Left renal cortex interstitium (tissue), 4 donors: ENCODE measurements at regions not wholly inside any gene's neighbourhood (a gene's known extent, or its start where the extent isn't known, plus 50 kb on each side); places are given as distances from the start of the nearest gene placed in this dataset.

Source experiments
- DNase-seq, 4 donors: peaks; one replicate each; pipeline ENCODE4 v3.0.0-alpha.2; 2013; ENCODE audit warnings: low read depth in 4 of 4, low spot score in 2 of 4, missing footprints in 1 of 4

DNA sequence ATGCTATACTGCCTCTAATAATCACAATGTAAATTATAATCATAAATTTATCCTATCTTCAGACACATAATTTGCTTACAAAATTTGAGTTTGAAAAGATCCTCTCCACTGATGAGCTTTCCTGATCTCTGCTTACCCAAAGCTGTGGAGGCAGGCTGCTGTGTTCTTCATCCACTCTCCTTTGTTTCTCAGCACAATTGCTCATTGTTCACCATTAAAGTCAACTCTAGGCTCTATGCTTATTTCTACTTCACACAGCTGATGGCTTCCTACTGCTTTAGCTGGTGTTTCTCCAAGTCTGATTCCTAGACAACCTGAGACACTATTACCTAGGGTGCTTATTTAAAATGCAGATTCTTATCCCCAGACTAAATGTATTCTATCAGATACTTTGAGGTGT is 319.7 kb downstream of the PCDH18 start:
- no peak for DNase-seq

DNA sequence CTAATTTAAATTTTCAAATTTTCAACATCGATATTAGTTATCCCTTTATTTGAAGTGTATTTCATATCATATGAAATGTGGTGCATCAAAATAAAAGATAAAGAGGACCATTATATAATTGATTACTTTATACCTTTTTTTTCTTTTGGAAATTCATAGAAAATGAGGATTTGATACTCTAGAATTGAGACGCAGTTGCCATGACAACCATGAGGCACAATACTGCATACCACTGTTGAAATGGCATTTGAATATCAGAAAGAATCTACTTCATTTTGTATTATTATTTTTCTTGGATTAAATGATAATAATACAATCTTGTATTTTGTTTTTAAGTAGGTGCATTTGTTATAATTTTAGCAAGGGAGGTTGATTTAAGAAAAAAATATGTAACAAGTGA is 323.1 kb downstream of the PCDH18 start:
- no peak for DNase-seq

DNA sequence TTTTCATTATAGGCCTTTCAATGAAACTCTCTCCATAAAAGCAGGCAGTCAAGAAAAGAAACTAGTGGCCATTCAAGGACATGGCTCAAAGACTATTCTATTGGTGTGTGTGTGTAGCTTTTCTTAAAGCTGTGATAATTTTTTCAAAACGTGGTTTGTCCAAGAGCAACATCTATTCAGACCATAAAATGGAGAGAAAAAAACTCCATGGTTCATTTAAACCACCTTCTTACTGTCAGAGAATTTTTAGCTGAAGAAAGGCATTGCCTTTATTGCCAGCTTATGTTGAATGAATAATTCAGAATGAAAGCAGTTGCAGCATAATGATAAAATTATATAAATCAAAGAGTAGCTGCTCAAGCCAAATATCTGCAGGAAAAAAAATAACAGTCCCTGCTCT is 325.5 kb downstream of the PCDH18 start:
- no peak for DNase-seq

DNA sequence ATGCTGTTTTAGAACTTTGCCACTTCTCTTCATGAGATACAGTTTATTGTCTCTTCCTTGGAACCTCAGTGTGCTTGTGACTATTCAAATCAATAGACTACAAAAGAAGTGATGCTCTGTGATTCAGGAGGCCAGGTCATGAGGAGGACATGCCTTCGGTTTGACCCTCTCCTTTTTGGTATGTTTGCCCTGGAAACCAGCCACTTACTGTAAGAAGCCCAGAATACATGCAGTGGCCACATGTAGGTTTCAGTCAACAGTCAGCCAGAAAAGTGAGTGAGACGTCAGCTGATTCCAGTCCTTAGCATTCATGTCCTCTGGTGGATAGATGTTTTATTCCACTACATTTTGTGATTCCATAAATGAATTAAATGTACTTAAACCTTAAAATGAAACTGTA is 328.7 kb downstream of the PCDH18 start:
- DNase-seq = no peak

DNA sequence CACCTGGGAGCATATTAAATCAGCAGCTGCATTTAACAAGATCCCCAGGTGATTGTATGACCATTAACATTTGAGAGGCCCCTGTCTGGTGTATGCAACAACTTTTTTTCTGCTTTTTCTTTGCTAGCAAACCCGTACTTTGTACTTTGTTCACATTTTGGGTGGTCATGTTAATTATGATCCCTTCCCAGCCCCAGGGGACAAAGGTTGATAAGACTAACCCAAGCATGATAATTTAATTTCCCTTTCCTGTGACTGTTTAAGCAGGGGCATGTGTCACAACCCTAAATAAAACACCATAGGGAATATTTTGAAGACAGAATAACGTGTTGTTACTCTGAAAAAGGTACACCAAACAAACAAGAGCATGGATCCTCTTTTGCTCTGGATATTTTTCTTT is 332.0 kb downstream of the PCDH18 start:
- DNase-seq = peak in 1 of 4 donors; percentile 3

DNA sequence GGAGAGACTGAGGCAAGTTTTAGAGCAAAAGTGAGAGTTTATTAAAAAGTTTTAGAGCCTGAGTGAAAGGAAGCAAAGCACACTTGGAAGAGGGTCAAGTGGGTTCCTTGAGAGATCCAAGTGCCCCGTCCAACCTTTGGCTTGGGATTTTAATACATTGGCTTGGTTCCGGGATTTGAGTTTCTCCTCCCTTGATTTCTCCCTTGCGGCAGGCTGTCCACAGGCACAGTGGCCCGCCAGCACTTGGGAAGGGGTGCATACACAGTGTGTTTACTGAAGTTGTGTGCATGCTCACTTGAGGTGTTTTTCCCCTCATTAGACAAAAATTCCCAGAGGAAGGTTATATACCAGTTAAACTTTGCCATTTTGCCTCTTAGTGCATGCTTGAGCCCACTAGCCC is 333.5 kb downstream of the PCDH18 start:
- DNase-seq = no peak

DNA sequence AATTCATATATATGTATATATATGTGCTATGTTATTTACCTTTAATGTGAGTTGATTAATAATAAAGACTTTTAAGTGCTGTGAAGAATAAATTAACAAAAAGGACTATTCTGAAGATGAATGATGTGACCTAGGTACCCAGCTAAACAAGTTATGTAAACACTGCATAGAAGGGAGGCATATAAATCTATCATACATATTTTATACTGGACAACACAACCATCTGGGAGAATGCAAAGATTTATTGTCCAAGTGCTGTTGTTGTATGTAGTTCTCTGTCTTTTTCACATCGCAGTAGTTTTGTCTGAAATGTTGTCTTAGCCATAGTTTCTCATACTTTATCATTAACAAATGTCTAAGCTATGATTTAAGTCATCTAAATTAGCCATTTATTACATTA is 337.6 kb downstream of the PCDH18 start:
- DNase-seq = no peak

DNA sequence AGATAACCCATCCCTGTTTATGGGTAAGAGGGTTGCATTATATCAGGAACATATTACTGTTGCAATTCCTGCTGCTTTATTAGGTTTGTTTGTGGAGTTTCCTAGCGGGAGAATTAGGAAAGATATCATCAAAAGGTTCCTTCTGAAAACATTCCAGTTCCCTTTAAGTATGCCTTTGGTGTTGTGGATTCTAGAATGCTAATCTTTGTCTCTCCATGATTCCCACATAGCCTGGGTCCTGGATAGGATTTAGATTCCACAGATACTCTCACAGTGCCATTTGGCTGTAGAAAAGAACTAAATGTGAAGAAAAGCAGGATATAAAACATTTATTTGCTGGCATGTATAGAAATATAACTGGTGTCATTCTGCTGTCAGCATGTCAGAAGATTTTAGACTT is 338.7 kb downstream of the PCDH18 start:
- DNase-seq = no peak

DNA sequence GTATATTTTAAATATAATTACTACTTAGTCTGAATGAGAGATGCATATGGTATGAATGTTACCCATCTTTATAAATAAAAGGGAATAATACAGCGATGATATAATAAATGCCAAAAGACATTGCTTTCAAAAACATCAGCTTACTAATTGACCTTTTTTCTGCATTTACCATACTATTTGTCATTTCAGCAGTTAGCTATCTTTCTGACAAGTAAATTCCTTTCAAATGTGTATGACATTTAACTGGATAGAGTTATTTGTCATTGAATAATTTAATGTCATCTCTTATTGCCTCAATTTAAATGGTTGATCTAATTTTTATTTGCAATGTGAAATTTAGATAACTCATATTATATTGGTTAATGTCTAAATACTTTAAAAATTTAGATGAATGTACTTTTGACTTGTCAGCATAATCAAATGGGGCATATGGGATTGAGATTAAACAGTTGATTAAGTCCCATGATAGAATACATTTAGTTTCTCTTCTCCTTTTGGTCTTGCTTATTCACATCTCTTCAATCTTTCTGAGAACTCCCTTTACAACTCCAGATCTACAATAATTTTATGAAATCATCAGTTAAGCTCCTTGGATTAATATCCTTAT is 350.9 kb downstream of the PCDH18 start:
- DNase-seq = no peak

DNA sequence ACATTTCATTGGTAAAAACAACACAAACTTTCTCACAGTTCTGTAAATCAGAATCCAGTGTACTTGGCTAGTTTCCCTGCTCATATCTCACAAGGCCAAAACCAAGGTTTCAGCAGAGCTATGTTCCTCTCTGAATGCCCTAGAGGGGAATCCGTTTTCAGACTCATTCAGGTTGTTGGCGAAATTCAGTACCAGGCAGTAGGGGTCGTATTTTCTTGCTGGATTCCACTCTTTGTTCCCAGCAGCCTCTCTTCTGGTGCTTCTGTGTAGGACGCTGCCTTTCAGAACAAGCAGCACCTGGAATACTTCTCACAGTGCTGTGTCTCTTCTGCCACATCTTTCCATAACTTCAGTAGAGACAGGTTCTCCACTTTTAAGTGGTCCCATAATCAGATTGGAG is 351.9 kb downstream of the PCDH18 start:
- no peak for DNase-seq

DNA sequence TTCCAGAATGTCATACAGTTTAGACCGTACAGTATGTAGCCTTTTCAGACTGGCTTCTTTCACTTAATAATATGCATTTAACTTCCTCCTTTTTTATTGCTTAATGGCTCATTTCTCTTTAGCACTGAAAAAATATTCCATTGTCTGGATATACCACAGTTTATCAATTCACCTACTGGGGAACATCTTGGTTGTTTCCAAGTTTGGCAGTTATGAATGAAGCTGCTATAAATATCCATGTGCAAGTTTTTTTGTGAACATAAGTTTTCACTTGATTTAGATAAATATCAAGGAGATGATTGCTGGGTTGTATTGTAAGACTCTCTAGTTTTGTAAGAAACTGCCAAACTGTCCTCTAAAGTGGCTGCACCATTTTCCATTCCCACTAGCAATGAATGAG is 375.5 kb downstream of the PCDH18 start:
- DNase-seq = no peak

DNA sequence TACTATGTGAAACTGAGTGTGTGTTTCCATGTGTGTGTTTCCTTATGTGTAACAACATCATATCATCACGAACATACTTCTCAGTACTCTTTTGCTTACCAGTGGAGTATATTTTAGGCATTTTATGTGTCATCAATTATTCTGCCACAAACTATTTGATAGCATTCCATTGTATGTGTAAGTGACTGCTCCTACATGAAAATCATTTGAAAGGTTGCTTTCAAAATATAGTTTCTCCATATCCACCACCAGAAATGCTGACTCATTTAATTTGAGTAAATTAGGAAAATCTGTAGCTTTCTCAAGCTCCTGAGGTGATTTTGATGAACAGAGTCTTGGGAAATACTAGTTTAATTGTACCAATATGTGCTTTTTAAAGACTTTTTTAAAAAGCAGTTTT is 376.2 kb downstream of the PCDH18 start:
- no peak for DNase-seq

DNA sequence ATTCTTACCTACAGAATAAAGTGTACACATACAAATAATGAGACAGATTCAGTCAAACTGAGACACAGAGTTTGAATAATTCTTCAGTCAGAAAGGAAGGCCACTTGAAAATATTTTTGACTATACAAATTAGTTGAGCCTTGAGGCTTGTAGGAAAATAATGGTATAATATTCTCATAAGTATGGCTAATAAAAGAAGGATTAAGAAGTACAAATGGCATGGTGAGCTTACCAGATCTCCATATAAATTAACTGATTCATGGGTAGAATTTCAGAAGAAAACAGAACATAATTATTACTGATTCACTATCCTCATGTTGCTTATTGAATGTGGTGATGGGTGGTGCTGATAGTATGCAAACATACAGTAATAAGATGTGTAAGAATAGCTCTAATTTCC is 401.1 kb downstream of the PCDH18 start:
- no peak for DNase-seq

DNA sequence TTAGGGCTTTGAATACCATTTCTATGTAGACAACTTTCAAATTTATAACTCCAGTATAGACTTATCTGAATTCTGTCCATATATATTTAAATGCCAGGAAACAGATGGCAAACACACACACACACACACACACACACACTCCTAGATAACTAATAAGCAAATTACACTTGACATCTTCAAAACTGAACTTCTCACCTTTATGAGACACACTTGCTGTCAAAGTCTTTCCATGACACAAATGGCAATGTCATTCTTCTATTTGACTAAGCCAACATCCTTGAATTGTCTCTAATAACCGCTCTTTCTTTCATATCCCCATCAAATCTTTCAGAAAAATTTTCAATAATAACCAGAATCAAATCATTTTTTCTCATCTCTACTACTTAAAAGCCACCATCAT is 402.4 kb downstream of the PCDH18 start:
- no peak for DNase-seq

DNA sequence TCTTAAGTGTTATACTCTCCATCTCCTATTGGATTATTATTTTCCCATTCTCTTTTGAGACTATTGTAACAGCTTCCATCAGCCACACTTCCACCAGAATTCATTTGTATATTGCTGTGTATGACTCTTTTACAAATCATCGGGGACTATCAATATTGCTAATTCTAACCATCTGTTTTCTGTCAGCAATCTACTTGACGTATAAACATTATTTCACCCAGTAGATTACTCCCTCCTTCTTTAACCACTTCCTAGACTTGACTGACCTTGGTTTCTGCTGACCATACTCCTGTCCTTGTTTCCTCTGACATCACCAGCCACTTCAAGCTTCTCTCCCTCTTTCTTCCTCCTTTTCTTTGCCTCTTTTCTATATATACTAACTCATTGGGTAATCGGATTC is 402.9 kb downstream of the PCDH18 start:
- no peak for DNase-seq

DNA sequence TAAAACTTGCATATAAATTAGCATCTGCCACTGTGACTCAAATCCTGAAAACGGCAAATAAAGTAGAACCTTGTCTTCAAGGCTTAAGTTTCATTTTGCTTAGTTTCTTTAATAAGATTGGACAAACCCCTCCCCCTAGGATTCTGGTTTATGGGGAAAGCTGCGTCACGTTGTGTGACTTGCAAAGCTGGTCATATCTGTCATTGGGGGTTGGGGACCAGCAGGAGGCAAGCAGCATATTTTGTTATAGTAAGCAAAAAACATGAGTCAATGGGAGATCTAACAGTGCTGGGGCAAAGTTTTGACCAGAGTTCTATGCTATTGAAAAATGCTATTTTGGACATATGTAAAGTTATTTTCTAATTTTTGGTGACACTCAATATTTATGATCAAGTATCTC is 407.3 kb downstream of the PCDH18 start:
- DNase-seq = no peak

DNA sequence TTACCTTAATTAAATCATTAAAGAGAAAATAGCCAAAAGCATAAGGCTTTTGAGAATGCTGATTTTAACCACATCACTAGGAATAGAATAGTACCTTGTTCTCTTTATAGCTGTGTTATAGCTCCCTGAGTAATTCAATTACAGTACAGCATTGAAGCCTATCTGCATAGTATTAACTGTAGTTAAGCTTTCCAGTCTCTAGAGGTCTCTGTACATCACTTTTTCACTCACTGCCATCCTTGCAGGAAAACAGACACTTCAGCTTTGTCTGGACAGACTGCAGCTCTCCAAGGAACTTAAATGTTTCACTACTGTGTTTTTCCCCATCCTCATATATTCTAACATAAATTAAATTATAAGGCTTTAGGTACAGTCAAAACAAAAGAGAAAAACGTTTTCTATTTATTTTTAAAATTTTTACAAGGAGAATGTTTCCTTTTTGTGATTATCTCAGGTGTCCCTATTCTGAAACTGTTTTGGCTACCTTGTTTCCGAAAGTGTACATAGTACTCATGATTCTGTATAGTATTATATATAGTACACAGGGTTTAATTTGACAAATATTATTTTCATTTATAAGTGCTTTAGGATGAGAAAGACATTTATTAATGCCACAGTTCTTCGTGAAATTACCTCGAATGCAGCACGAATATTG is 407.9 kb downstream of the PCDH18 start:
- DNase-seq = peak in 3 of 4 donors; percentile 22 to 32 (median 26)

DNA sequence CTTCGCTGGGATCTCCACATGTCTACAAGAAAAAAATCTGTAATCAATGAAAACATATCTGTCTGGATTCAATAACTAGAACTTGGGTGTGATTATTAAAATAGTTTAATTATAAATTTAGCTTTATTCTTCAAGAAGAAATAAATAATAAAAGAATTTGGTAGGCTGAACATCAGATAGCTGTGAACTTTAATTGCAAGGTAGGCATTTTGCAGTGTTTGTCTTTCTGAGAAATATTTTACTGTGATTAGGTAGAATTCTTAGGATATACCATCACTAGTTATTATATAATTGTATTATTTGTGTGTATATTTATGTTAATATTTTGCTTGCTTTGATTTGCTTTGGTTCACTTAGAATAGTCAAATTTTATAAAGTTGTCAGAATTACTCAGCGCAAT is 409.4 kb downstream of the PCDH18 start:
- DNase-seq = no peak

DNA sequence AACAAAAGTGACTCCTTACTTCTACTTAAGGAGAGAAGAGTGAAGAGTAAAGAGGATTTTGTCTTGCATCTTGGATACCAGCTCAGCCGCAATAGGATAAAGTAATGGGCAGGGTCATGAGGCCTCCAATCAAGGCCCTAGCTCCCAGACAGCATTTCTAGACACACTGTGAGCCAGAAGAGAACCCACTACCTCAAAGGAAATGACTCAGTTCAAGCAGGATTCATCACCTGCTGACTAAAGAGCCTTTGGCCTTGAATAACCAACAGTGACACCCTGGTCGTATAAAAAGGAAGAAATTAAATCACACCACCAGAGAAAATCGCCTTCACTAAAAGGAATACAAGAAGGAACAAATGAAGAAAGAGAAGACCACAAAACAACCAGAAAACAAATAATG is 416.1 kb downstream of the PCDH18 start:
- DNase-seq = no peak

DNA sequence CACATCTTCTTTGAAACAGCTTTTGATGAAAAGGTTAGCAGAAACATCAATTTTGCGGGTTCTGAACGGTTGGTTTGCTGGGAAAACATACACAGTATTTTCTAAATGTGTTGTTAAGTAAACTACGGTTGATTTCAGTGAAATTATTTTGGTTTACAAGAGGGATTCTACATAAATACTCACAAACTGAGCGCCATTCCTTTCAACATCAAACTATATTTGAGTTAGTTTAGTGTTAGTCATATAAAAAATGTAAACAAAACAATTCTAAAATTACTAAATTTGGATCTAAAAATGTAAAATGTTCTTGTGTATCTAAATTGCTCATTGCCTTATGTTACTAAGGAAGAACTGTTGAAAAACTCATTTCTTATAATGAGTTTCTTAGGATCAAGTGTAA is 425.6 kb downstream of the PCDH18 start:
- no peak for DNase-seq

DNA sequence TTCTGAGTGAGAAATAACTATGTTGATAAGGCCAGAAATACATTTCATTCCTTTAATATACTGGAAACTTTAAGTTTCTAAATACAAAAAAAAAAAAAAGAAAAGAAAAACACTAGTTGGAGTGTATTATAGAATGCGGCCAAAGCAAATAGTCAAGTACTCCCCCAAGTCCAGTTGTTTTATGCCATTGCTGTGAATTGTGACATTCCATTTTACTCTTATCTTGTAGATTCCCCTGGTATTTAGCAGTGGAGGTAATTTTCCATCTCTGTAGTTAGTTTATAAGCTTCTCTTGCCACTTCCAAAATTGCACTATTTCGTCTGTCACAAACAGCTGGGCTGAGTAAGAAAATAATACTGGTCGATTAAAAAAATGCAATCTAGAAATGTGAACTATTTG is 426.0 kb downstream of the PCDH18 start:
- DNase-seq = no peak

DNA sequence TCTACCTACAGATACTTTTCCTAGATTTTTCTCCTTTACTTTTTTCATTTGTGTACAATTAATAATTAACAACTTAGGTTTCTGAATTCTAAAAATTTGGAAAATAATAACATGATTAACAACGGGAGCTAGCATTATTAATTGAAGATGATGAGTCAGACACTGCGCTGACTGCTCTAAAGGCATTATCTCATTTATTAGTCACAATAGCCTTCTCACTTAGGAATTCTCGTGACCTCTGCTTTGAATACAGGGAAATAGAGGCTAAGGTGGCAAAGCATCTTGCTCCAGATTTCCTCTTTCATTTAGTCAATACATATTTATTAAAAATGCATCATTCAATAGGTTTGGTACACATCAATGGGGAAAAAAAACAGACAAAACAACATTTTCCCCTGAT is 441.3 kb downstream of the PCDH18 start:
- no peak for DNase-seq

DNA sequence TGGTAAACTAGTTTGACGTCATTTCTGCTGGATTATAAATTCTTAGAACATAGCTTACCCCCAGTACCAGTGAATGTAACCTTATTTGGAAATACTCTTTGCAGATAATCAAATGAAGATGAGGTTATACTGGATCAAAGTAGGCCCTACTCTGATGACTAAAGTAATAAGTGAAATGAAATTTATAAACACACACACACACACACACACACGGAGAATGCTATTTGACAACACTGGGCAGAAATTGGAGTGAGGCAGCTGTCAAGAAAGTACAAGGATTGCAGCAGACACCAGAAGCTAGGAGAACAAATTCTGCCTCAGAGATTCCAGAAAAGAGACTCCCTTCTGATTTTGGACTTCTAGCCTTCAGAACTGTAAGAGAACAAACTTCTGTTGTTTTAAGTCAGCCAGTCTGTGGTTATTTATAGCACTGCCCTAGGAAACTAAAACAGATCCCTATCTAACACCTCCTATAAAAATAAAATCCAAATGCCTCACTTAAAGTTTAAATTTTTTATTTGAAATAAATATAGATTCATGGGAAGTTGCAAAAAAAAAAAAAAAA is 448.6 kb downstream of the PCDH18 start:
- no peak for DNase-seq
